OCI-LY3 (cell line): ENCODE measurements at regions not wholly inside any gene's neighbourhood (a gene's known extent, or its start where the extent isn't known, plus 50 kb on each side); places are given as distances from the start of the nearest gene placed in this dataset.
"Not testable (repeated sequence)": the region's sequence is repeated elsewhere in the genome, so short reads cannot be mapped to it uniquely, and the experiment has no call there.

Experiments
- H2AFZ ChIP-seq: fragments of 200-600, 300-600 bp; shearing (Covaris generic); 2 replicates; pipeline ENCODE4 v1.6.0; 2014; ENCODE audit warnings: antibody characterized with exemption, low read depth, low read length
- H3K27ac ChIP-seq: fragments of 200-600, 300-600 bp; sonication (generic); 2 replicates; pipeline ENCODE4 v1.5.1; 2014; ENCODE audit warnings: mild to moderate bottlenecking, low read length, moderate library complexity, mixed read lengths
- H3K27me3 ChIP-seq: fragments of 200-600, 300-600 bp; sonication (generic); 2 replicates; pipeline ENCODE4 v1.6.1; 2014; ENCODE audit warnings: low read depth, low read length, mixed read lengths
- H3K36me3 ChIP-seq: fragments of 200-600, 300-600 bp; sonication (generic); replicated peaks from 2 replicates; pipeline ENCODE3; 2014; ENCODE audit warnings: low read depth, low read length, mixed read lengths
- H3K4me1 ChIP-seq: fragments of 300-600, 200-600 bp; sonication (generic); 2 replicates; pipeline ENCODE4 v1.6.1; 2014; ENCODE audit warnings: low read length, mixed read lengths
- H3K4me2 ChIP-seq: fragments of 200-600, 300-600 bp; sonication (generic); 2 replicates; pipeline ENCODE4 v1.6.1; 2014; ENCODE audit warnings: low read length, mixed read lengths
- H3K4me3 ChIP-seq: fragments of 300-600, 200-600 bp; sonication (generic); 2 replicates; pipeline ENCODE4 v1.5.1; 2014; ENCODE audit warnings: antibody characterized with exemption, mild to moderate bottlenecking, low read length, moderate library complexity
- H3K79me2 ChIP-seq: fragments of 300-600, 200-600 bp; shearing (Covaris generic); 2 replicates; pipeline ENCODE4 v1.6.1; 2014; ENCODE audit warnings: mild to moderate bottlenecking, low read length, mixed read lengths
- H3K9ac ChIP-seq: fragments of 300-600, 200-600 bp; shearing (Covaris generic); 2 replicates; pipeline ENCODE4 v1.6.0; 2014; ENCODE audit warnings: mild to moderate bottlenecking, low read length, moderate library complexity
- H3K9me3 ChIP-seq: fragments of 200-600, 300-600 bp; shearing (Covaris generic); 2 replicates; pipeline ENCODE4 v1.6.1; 2014; ENCODE audit warnings: low read length, mixed read lengths; ENCODE audit not compliant: insufficient read depth
- H4K20me1 ChIP-seq: fragments of 200-600, 300-600 bp; sonication (generic); 2 replicates; pipeline ENCODE4 v1.6.1; 2016; ENCODE audit warnings: low read length, mixed read lengths; ENCODE audit not compliant: insufficient read depth
- CTCF ChIP-seq: fragments of 200-600, 300-600 bp; sonication (generic); IDR thresholded peaks from 2 replicates; pipeline ENCODE4 v1.5.1; 2014; ENCODE audit warnings: antibody characterized with exemption, low read length, low read depth
- EZH2phosphoT487 ChIP-seq: fragments of 200-600 bp; shearing (Covaris generic); IDR thresholded peaks from 2 replicates; pipeline ENCODE4 v1.6.1; 2018; ENCODE audit warnings: antibody characterized with exemption, mixed run types, low read depth

- H3K4me1 ChIP-seq, result peaks cover 51% of the 10 kb centered on the region
- H4K20me1 ChIP-seq, result no peaks in the 10 kb centered on the region
- H3K27me3 ChIP-seq, result no peaks in the 10 kb centered on the region
- TF ChIP-seq CTCF (no peak), EZH2phosphoT487 (no peak)
- H2AFZ ChIP-seq, result peak overlapping the region; percentile 67; the same call in 1 of the 2 replicates
- H3K36me3 ChIP-seq, result no peaks in the 10 kb centered on the region
- H3K9me3 ChIP-seq, result no peaks in the 10 kb centered on the region
- H3K79me2 ChIP-seq, result no peaks in the 10 kb centered on the region
- peak overlapping the region; percentile 57; the same call in 1 of the 2 replicates for H3K9ac ChIP-seq
- peak overlapping the region; percentile 52; the same call in 1 of the 2 replicates for H3K4me3 ChIP-seq
- H3K4me2 ChIP-seq, result peak overlapping the region; percentile 86
- peak overlapping the region; percentile 39; the same call in 1 of the 2 replicates for H3K27ac ChIP-seq
Measured at GRCh38 chr1:30652152-30652841, 71.1 kb downstream of the MATN1 start.

- H4K20me1 ChIP-seq, H3K4me3 ChIP-seq, H3K36me3 ChIP-seq: not testable (repeated sequence)
Measured at GRCh38 chr1:30651395-30651794, 72.0 kb downstream of the MATN1 start.

GRCh38 chr1:30650968-30651320 is 72.4 kb downstream of the MATN1 start:
- H3K4me3 ChIP-seq, result no peak overlapping the region
- no peak for TF ChIP-seq CTCF
- no peak for TF ChIP-seq EZH2phosphoT487
- H2AFZ ChIP-seq, result no peak overlapping the region
- H3K9ac ChIP-seq, result no peak overlapping the region
- H3K4me2 ChIP-seq, result no peak overlapping the region
- no peak overlapping the region for H3K27ac ChIP-seq
- H3K36me3 ChIP-seq, result no peaks in the 10 kb centered on the region
- H3K4me1 ChIP-seq, result peaks cover 51% of the 10 kb centered on the region
- no peaks in the 10 kb centered on the region for H3K9me3 ChIP-seq
- no peaks in the 10 kb centered on the region for H3K27me3 ChIP-seq
- no peaks in the 10 kb centered on the region for H4K20me1 ChIP-seq
- H3K79me2 ChIP-seq, result no peaks in the 10 kb centered on the region

More at GRCh38 chr1:30651395-30651794, 72.0 kb downstream of the MATN1 start:
- H3K27ac ChIP-seq, H3K27me3 ChIP-seq, H3K79me2 ChIP-seq, H2AFZ ChIP-seq, H3K9me3 ChIP-seq: not testable (repeated sequence)
- H3K9ac ChIP-seq, result peak overlapping the region; percentile 57; the same call in 1 of the 2 replicates
- H3K4me1 ChIP-seq, result peaks cover 51% of the 10 kb centered on the region
- H3K4me2 ChIP-seq, result 0 out of 2 replicates have a peak overlapping the region, but pooled peaks have one; percentile 86

GRCh38 chr1:30650038-30650967 is 73.1 kb downstream of the MATN1 start:
- Histone ChIP-seq H3K27me3 (no peaks in the 10 kb centered on the region), H2AFZ (no peak overlapping the region), H3K9ac (no peak overlapping the region), H3K36me3 (no peaks in the 10 kb centered on the region), H3K27ac (no peak overlapping the region), H3K79me2 (no peaks in the 10 kb centered on the region), H4K20me1 (no peaks in the 10 kb centered on the region), H3K4me3 (no peak overlapping the region), H3K9me3 (no peaks in the 10 kb centered on the region), H3K4me1 (peaks cover 51% of the 10 kb centered on the region), H3K4me2 (no peak overlapping the region)
- TF ChIP-seq CTCF (no peak), EZH2phosphoT487 (no peak)
